NCI-H69 (cell line): ENCODE measurements at regions not wholly inside any gene's neighbourhood (a gene's known extent, or its start where the extent isn't known, plus 50 kb on each side); places are given as distances from the start of the nearest gene placed in this dataset.
"Not testable (repeated sequence)": the region's sequence is repeated elsewhere in the genome, so short reads cannot be mapped to it uniquely, and the experiment has no call there.

Experiments
- DNase-seq: peaks from one replicate; lab custom pipeline; 2025; lab: John Stamatoyannopoulos, UW

DNA sequence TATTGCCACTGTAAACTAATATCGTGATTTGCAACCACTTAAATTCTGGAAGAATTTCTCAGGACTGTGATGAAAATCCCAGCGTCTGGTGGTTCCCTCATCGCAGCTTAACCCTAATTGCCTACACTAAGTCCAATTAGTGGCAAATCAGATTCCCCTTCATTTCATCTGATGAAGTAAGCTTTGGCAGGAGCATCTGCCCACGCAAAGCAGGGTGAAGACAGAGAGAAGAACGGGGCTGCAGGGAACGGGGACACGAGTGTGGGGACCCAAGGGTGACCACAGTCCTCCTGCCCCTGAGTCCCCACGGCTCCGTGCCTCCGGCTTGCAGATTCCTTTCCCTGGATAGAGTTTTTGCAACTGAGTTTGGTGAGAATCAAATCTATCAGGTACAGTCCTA is 159.5 kb downstream of the LY86 start:
- no peak for DNase-seq

DNA sequence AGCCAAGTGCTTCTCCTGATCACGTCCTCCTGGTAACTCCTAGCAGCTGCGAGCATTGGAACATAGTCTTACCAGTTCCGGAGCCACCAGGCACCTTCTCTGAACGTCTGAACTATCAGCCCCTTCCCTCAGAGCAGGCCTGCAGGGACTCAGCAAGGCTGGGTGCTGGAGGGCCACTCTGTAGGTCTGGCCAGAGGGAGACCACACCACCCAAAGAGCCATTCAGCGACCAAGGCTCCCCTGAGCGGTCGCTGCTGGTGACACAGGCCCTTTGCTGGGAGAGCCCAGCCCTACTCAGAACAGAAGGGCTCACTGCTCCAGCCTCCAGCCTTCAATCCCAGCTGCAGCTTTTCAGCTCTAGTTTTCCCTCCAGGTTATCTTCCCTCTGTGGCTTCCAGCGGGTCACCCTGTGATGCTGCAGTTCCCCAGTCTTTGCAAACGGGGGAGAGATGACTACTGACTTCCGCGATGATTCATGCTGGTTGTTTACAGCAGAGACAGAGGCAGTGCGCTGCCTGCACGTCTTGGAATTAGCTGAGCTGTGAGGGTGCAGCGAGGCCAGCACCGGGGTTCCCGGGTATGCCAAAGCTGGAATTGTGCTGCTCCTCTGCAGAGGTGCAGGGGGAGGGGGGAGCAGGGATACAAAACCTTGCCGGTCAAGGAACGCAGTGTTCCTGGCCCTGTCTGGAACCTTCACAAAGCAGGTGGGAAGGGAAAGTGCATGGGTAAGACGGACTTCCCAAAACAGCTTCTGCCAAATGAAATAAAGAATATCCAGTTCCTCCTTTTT is 161.4 kb downstream of the LY86 start:
- DNase-seq: no peak

DNA sequence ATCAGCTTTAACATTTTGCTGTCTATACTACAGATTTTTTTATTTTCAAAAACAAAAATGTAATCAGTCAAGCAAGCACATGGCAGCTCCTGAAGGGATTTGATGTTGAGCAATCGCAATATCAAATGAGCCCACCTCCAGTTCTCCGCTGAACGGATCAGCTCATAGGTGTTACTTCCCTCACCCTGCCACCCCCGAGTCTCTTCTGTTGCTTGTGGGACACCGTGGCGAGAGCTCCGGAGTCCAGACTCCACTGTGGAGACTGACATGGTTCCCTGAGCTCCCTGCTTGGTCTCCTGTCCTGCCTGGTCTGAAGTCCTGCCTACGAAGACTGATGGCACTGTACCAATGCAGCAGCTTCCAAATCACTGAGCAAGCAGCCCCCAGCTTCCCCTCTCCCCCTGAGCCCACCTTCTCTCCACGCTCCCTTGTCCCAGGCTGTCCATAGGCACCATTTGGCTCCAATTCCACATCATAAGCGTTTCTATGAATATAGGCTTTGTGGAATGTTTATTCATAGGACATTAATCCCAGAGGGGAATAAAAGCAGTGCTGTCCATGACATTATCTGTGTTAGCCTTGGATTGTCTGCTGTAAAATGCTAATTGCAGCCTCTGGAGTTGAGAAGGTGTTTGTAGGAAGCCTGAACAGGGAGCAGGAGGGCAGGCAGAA is 162.2 kb downstream of the LY86 start:
- DNase-seq: no peak

DNA sequence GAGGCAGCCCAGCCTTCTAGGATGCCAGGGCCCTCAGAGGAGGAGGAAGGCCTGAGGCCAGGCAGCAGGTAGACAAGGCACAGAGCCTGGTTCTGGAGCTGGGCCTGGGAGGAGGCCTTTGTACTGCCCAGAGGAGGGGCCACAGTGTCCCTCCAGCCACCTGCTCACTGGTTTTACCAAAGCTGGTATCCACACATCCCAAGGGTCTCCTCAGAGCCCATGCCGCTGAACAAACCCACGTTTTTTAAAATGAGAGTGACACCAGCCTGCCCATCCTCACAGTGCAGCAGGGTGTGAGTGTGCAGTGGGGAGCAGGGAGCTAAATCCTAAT is 162.7 kb downstream of the LY86 start:
- DNase-seq: no peak

DNA sequence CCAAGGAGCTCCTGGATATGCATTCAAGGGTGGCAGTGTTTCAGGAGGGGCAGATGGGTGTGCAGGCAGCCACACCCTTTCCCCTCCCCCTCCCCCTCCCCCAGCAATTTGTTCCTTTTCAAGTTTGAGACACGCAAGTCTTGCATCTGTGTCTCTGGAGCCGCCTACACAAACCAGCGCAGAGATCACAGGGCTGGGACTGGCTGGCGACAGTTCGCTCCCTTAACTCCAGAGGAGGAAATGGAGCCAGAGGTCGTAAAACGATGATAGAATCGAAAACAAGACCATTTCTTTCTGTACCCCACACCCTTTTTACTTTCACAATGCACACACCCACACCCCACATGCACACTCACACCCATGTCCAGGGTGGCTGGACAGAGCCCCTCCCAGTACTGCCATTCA is 163.1 kb downstream of the LY86 start:
- DNase-seq: no peak

DNA sequence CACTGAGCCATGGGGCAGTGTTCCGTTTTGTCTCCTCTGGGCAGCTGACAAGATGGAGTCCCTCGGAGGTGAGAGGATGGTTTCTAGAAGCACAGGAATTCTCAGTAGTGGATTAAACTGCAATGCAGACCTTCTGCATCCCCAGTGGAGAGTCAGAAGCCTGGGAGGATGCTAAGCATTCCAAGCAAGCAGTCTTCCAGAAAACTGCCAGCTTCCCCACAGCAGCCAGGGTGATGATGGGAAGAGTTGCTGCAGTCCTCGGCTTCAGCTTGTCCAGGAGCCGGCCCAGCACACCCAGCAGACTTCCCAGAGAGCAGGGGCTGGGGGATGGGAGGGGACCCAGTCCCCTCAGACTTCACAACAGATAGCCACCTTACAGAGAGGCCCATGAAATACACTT is 163.6 kb downstream of the LY86 start:
- DNase-seq: no peak

DNA sequence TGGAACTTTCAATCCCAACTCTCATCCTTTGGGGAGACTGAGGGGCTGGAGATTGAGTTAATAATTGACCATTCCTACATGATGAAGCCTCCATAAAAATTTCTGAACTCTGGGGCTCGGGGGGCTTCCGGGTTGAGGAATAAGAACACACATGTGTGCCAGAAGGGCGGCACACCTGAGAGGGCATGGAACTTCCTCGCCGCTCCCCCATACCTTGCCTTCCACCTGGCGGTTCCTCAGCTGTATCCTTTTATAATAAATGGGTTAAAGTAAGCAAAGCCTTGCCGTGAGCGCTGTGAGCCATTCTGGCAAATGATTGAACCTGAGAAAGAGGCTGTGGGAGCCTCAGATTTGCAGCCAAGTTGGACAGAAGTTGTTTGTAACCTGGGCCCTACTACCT is 164.8 kb downstream of the LY86 start:
- no peak for DNase-seq

DNA sequence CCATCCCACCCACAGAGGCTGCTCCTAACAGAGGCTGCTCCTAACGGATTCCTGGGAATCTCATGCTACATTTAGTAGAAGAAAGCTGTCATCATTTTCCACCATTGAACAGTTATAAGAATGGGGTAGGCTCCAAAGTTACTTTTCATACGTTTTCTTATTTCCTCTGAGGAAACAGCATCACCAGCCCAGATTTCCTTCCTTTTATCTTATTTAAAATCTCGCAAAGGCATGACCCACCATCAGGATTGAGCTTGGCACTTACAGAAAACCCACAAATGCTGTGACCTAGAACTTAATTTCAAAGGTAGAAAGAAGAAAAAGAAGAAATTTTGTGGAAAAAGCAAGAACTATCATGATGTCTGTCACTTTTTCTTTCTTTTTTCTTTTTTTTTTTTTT is 168.0 kb downstream of the LY86 start:
- no peak for DNase-seq

DNA sequence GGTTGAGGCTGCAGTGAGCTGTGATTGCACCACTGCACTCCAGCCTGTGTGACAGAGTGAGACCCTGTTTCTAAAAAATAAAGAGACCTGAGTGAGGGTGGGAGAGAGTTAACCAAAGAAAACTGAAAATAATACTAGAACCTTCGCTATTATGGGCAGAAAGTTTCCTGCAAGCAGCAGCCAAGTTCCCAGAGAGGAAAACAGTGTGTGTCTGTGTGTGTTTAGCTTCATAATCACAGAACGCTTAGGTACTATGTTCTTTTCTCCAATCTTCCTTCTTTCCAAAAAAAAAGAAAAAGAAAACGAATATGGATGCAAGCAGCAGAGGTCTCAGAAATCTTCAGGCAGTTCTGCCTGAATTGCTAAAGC is 170.0 kb downstream of the LY86 start:
- no peak for DNase-seq

DNA sequence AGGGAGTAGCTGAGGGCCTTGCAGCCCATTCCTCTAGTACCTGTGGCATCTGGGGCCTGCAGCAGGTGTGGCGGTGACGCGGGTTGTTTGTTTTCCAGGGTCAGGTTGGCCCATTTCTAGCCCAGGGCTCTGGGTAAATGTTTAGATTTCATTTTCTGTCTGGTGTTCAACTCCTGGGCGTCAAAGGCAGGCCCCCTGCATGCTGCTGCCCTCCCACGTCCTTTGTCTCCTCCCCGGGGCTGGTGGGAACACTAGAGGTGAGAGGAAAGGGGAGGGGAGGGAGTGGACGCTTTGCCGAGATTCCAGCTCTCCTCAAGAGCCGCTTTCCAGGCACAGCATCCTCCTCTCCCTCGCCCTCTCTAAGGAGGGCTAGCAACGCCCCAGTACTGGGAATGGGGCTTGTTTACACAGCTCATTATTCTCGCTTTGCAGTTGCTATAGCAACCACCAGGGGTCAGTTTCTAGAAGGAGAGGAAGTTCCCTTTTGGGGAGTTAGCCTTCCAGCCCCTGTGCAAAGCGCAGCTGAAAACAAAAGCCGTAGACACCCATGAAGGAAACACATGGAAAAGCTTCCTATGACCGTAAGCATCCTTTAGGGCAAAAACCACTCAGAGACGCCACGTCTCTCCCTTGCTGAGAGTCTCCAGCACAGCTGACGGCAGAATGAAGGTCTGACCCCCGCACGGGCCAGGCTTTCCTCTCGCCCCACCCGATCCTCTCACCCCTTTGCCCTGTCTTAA is 170.6 kb downstream of the LY86 start:
- peak; percentile 96 for DNase-seq

DNA sequence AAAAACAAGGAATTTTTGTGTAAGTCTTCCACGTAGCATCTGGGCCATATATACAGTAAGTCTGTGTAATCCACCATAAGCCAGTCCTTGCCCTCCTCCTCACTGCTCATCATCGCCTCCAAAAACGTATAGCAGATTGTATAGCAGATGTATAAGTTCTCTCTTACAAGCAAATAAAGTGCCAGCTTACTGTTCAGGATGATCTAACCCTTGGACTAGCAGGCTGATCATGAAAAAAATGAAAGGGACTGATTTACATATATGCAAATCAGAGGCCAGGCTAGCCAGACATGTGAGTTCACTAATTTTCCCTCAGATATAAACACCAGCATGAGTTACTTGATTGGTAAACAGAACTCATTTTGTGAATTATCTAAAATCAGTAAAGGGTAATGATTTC is 171.5 kb downstream of the LY86 start:
- DNase-seq: no peak

DNA sequence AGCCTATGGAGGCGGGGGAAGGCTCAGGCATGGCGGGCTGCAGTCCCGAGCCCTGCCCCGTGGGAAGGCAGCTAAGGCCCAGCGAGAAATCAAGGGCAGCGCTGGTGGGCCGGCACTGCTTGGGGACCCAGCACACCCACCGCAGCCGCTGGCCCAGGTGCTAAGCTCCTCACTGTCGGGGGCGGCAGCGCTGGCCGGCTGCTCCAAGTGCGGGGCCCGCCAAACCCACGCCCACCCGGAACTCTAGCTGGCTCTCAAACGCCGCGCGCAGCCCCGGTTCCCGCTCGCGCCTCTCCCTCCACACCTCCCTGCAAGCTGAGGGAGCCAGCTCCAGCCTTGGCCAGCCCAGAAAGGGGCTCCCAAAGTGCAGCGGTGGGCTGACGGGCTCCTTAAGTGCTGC is 174.0 kb downstream of the LY86 start:
- DNase-seq: not testable (repeated sequence)

DNA sequence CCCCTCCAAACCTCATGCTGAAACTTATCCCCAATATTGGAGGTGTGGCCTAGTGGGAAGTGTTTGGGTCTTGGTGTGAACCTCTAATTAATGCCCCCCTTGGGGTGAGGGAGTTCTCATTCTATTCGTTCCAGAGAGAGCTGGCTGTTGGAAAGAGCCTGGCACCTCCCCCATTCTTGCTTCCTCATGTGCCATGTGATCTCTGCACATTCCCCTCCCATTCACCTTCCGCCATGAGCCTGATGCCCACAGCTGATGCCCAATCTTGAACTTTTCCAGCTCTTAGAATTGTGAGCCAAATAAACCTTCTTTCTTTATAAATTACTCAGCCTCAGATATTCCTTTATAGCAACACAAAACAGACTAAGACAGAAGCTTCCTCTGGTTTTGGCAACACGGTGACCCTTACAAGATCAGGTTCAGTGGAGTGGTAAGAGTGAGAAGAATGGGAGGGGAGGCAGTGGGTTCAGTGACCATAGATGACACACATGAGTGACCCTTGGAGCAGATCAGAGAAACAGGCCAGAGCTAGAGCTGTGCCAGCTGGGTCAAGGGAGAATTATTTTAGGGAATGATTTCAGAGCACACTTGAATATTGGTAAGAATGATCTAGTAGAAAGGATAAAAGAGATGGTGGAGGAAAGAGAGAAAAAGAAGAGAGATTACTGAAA is 176.4 kb downstream of the LY86 start:
- DNase-seq: no peak

DNA sequence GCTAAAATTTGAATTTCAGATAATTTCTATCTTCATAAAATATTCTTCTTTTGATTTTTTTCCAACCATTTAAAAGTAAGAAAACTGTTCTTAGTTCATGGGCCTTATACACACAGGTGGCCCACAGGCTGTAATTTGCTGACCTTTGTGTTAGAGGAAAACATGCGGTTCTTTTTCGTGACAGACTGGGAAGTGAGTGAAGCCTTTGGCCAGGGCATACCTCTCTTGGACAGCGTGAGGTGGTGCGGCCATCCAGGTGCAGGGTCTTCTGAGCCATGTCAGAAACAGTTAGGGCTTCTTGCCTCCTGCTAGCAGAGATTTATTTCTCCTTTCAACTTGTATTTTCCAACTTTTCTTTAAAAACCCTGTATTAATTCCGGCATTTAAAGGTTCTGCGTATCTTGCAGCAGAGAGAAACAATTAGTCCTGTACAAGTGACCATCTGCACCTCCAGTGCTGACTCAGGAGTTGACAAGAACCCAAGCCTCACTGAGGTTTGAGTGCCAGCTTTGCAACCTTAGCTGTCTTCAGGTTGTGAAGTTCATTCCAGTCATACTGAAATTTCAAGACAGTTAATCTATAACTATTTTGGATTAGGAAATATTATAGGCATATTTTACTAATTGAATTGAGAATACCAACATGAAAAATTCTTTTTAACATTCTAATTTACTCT is 177.8 kb downstream of the LY86 start:
- no peak for DNase-seq

DNA sequence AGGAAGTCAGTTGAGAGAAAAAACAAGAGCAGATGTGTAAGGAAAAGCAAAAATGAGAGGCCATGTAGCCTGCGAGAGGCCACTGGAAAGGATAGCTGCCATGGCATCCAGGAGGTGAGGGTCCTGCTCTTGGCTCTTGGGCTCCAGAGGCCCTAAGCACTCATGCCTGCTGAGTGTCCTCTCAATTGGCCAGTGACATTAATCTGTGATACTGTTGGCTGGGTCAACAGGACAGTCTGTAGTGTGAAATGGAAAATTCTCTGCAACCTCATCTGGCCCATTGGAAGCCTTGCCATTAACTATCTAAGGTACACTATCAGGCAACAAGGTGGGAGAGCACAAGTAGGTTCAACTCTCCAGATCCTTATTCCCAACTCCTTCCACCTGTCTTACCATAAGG is 180.9 kb downstream of the LY86 start:
- no peak for DNase-seq

DNA sequence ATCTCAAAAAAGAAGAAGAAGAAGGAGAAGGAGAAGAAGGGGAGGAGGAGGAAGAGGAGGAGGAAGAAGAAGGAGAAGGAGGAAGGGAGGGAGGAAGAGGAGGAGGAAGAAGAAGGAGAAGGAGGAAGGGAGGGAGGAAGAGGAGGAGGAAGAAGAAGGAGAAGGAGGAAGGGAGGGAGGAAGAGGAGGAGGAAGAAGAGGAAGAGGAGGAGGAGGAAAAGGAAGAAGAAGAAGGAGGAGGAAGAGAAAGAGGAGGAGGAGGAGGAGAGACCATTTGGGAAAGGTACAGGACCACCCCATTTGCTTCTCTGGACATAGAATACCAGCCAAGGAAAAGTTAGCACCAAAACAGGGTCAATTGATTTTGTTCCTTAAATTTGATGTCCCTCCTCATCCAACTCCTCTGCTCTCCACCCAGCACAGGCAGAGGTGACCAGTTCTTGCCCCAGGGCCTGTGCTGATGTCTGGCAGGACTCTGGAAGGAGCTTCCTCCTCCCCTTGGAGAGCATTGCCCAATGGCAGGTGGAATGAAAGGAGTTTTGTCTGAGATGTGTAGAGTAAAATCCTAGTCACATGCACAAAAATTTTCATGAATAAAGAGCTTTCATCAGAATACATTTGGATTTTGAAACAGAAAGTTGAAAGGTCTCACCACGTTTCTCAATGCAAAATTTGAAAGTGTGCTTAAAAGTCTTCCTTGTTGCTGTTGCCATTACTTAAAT is 182.9 kb downstream of the LY86 start:
- no peak for DNase-seq

DNA sequence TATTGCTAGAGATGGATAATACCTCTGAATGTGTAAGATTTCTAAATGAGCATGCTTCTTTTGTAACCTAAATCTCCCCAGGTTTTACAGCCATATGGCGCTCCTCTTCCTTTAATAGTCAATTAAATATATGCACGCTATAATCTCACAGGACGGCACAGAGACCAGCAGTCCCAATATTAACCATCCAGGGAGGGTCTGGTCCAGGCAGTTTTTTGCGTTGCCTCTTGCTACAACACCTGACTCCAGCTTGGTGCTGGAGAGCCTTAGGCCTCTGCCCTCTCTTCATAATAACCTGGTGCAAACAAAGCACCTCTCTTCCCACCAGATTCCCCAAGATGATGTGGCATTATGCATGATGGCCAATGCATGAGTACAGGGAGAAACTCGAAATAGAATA is 183.4 kb downstream of the LY86 start:
- peak; percentile 15 for DNase-seq

DNA sequence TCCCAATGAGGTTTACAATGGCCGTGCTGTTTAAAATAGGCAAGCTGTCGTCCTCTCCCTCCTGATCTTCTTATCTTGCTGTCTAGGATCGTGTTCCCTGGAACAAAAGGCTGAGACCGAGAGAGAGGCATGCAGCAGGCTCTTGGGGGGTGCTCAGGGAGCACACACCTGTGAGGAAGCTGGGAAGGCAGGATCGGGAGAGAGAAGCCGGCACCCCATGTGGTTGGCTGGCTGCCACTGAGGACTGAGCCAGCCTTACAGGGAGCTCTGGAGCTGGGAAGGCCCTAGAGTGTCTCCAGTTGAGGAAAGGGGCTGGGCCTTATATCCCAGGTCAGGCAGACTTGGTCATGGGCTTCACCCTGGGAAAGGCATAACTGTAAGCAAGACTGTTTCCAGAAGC is 184.2 kb downstream of the LY86 start:
- DNase-seq: peak; percentile 61

DNA sequence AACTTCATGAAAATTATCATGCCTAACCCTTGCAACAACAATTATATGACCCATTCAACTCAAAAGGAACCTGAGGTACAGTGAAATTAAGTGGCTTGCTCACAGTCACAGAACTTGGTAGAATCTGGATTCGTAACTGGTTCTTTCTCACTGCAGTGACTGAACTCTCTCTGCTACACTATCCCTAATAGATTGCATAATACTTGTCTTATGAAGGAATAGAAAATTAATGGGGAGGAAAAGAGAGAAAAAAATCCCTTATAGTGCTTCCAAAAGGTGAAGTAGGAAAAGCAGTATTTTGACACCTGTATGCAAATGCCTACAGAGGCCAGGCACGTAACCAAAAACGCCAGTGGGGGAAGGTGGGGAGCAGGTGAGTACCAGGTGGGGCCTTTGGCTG is 186.6 kb downstream of the LY86 start:
- no peak for DNase-seq

DNA sequence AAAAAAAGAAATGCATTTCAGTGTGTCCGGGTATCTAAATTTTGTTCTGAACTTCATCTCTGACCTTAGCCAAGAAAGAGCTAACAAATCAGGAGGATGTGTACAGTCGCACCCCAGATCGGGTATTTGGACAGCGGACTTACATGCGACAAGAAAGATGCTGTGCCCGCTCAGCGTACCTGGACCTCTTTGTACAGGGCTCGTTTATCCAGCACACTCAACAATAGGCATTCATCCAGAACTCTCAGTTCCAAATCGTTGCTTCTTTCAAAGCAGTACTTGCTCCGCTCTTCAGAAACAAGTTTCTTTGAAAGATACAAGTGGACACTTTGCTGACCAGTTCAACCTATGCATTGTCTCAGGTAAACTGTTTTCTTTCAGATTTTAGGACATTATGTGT is 191.7 kb downstream of the LY86 start:
- no peak for DNase-seq

DNA sequence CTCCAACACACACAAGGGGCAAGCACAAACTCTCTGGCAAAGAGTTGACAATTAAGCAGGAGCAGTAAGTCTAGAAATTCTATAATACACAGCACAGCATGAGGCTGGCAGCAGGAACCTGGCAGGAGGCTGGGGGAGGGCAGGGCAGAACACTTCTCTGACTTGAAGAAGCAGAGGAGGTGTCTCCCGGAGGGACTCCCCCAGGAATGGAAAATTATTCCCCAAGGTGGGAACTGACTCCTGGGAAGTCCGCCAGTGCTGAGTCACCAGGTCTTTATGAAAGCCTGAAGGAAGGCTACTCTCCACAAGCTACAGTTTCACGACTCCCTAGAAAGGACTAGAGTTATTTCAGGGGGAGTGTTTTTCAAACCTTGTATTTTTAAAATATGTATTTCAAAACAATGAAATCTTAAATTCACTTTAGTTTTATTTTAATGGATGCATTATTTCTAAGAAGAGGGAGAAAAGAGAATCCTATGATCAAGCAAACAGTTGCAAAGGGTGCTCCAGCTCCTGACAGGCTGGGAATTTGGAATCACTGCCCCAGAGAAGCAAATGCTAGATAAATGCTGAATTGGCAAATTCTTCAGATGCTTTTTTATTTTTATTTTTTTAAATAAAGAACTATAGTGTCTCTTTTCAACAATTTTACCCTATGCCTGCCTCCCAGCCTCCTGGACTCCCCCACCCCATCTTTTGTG is 192.8 kb downstream of the LY86 start:
- peak; percentile 51 for DNase-seq
